ENCODE measurements at regions not wholly inside any gene's neighbourhood (a gene's known extent, or its start where the extent isn't known, plus 50 kb on each side); places are given as distances from the start of the nearest gene placed in this dataset.
A peak's percentile ranks its signal among the peaks of the same experiment; 100 is the strongest.

GRCh38 chr18:34115409-34116081 lies 109.2 kb downstream of the NOL4 start:
- no peaks in the 10 kb centered on the region for H3K4me1 ChIP-seq (ENCODE audit: control insufficient read depth, insufficient read depth, low read length)
- H3K9me3 ChIP-seq (ENCODE audit: control insufficient read depth, low read depth, low read length) = no peaks in the 10 kb centered on the region
- no peak overlapping the region for H3K27ac ChIP-seq (ENCODE audit: low read length)
- DNase-seq = peak in 1 of 2 donors; percentile 37
- H3K27me3 ChIP-seq (ENCODE audit: control insufficient read depth, insufficient read depth, low read length) = no peaks in the 10 kb centered on the region
- WGBS (ENCODE audit: insufficient coverage, low lambda C conversion rate) = no CpG with 5 or more reads among the region's 5 CpGs
- no peaks in the 10 kb centered on the region for H3K36me3 ChIP-seq (ENCODE audit: control insufficient read depth, insufficient read depth, low read length)
- no peak overlapping the region for H3K4me3 ChIP-seq (ENCODE audit: low read length)

DNA sequence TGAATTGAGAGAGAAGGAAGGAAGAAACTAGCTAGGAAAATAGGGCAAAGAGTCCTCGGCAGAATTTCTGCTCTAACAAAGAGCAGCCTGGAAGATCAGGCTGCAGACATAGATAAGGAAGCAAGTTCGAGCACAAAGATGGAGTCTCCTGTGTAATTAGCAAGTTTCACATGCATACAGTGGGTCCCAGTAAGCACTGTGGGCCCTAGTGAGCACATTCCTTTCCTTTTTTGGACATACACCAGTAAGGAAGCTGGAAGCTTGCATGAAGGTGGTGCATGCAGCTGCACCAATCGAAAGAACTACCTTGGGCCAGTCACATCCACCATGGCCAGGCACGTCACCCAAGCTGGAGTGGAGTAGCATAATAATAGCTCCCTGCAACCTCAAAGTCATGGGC lies 109.7 kb downstream of the NOL4 start:
- Histone ChIP-seq H3K36me3 (ENCODE audit: control insufficient read depth, insufficient read depth, low read length) (no peaks in the 10 kb centered on the region), H3K4me1 (ENCODE audit: control insufficient read depth, insufficient read depth, low read length) (no peaks in the 10 kb centered on the region), H3K27me3 (ENCODE audit: control insufficient read depth, insufficient read depth, low read length) (no peaks in the 10 kb centered on the region), H3K4me3 (ENCODE audit: low read length) (no peak overlapping the region), H3K27ac (ENCODE audit: low read length) (no peak overlapping the region), H3K9me3 (ENCODE audit: control insufficient read depth, low read depth, low read length) (no peaks in the 10 kb centered on the region)
- 60% methylated on average over 1 of the region's 4 CpGs for WGBS (ENCODE audit: insufficient coverage, low lambda C conversion rate)
- peak in 1 of 2 donors; percentile 27 for DNase-seq

GRCh38 chr18:34108206-34108605 lies 116.5 kb downstream of the NOL4 start:
- Histone ChIP-seq H3K27ac (ENCODE audit: low read length) (no peak overlapping the region), H3K27me3 (ENCODE audit: control insufficient read depth, insufficient read depth, low read length) (no peaks in the 10 kb centered on the region), H3K9me3 (ENCODE audit: control insufficient read depth, low read depth, low read length) (peaks cover 3% of the 10 kb centered on the region), H3K4me3 (ENCODE audit: low read length) (no peak overlapping the region), H3K4me1 (ENCODE audit: control insufficient read depth, insufficient read depth, low read length) (no peaks in the 10 kb centered on the region), H3K36me3 (ENCODE audit: control insufficient read depth, insufficient read depth, low read length) (no peaks in the 10 kb centered on the region)
- DNase-seq = no peak

- H3K4me1 ChIP-seq (ENCODE audit: control insufficient read depth, insufficient read depth, low read length) = no peaks in the 10 kb centered on the region
- H3K27ac ChIP-seq (ENCODE audit: low read length) = no peak overlapping the region
- H3K9me3 ChIP-seq (ENCODE audit: control insufficient read depth, low read depth, low read length) = no peaks in the 10 kb centered on the region
- H3K4me3 ChIP-seq (ENCODE audit: low read length) = no peak overlapping the region
- H3K36me3 ChIP-seq (ENCODE audit: control insufficient read depth, insufficient read depth, low read length) = no peaks in the 10 kb centered on the region
- DNase-seq = no peak
- no peaks in the 10 kb centered on the region for H3K27me3 ChIP-seq (ENCODE audit: control insufficient read depth, insufficient read depth, low read length)
- WGBS (ENCODE audit: insufficient coverage, low lambda C conversion rate) = 83% methylated on average over 2 of the region's 2 CpGs
These were observed 126.6 kb downstream of the NOL4 start for GRCh38 chr18:34098109-34098508.

DNA sequence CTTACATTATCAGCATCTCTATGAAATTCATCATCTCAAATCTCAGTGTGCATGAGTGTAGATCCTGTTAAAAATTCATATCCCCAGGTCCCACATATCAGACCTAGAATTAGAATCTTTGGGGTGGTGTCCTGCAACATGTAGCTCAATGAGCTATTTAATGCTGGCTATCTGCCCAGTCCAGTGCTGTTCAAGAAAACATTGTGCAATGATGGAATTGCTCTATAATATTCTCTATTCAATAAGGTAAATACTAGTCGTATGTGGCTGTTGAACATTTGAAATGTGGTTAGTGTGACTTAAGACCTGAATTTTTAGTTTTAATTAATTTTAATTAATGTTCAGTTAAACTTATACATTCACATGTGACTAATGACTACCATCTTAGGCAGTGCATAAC lies 127.4 kb downstream of the NOL4 start:
- Histone ChIP-seq H3K27ac (ENCODE audit: low read length) (no peak overlapping the region), H3K9me3 (ENCODE audit: control insufficient read depth, low read depth, low read length) (no peaks in the 10 kb centered on the region), H3K27me3 (ENCODE audit: control insufficient read depth, insufficient read depth, low read length) (no peaks in the 10 kb centered on the region), H3K4me3 (ENCODE audit: low read length) (no peak overlapping the region), H3K36me3 (ENCODE audit: control insufficient read depth, insufficient read depth, low read length) (no peaks in the 10 kb centered on the region), H3K4me1 (ENCODE audit: control insufficient read depth, insufficient read depth, low read length) (no peaks in the 10 kb centered on the region)
- whole genome bisulfite sequencing (ENCODE audit: insufficient coverage, low lambda C conversion rate) = no CpG with 5 or more reads among the region's 1 CpG
- DNase-seq = peak; percentile 10 to 34

DNA sequence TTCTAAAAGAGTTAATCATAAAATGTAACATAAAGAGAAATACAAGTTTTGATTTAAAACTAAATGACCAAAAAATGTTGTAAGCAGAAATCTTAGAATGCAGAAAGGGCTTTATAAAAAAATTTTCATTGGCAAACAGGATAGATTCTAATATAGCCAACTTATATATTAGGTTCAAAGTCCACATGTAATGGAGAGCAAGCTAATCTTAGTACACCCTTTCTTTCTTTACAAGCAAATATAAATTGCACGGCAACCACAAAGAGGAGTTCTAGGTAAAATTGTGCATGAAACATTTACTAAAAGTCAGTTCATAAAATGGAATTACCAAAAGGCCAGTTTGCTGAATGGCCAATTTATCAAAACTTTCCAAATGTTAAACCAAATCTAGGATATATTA lies 130.6 kb downstream of the NOL4 start:
- peak in 1 of 2 donors; percentile 30 for DNase-seq
- Histone ChIP-seq H3K27ac (ENCODE audit: low read length) (no peak overlapping the region), H3K4me1 (ENCODE audit: control insufficient read depth, insufficient read depth, low read length) (no peaks in the 10 kb centered on the region), H3K4me3 (ENCODE audit: low read length) (no peak overlapping the region), H3K27me3 (ENCODE audit: control insufficient read depth, insufficient read depth, low read length) (no peaks in the 10 kb centered on the region), H3K9me3 (ENCODE audit: control insufficient read depth, low read depth, low read length) (no peaks in the 10 kb centered on the region), H3K36me3 (ENCODE audit: control insufficient read depth, insufficient read depth, low read length) (no peaks in the 10 kb centered on the region)
- WGBS (ENCODE audit: insufficient coverage, low lambda C conversion rate) = no CpG with 5 or more reads among the region's 1 CpG

DNA sequence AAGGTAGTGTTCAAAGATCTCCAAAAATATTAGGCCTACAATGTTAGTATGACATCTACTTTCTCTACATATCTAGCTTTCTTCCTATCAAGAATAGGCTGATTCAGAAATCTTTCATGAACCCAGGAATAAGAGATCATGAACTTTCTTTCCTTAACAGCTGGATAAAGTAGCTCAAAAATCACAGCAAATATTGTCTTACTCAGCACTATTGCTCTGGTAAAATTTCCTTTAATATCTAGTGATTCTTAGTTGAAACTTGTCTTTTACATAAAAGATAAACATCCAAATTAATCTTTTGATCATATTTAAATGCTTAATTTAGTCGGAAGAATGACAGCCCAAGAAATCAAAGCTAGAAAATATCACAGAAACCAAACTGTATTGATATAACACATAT lies 131.9 kb downstream of the NOL4 start:
- Histone ChIP-seq H3K4me1 (ENCODE audit: control insufficient read depth, insufficient read depth, low read length) (no peaks in the 10 kb centered on the region), H3K4me3 (ENCODE audit: low read length) (no peak overlapping the region), H3K36me3 (ENCODE audit: control insufficient read depth, insufficient read depth, low read length) (no peaks in the 10 kb centered on the region), H3K27me3 (ENCODE audit: control insufficient read depth, insufficient read depth, low read length) (no peaks in the 10 kb centered on the region), H3K9me3 (ENCODE audit: control insufficient read depth, low read depth, low read length) (no peaks in the 10 kb centered on the region), H3K27ac (ENCODE audit: low read length) (no peak overlapping the region)
- no peak for DNase-seq
- WGBS (ENCODE audit: insufficient coverage, low lambda C conversion rate) = 100% methylated on average over 1 of the region's 1 CpG

GRCh38 chr18:34086370-34086769 lies 138.3 kb downstream of the NOL4 start:
- DNase-seq = no peak
- Histone ChIP-seq H3K4me1 (ENCODE audit: control insufficient read depth, insufficient read depth, low read length) (no peaks in the 10 kb centered on the region), H3K9me3 (ENCODE audit: control insufficient read depth, low read depth, low read length) (no peaks in the 10 kb centered on the region), H3K4me3 (ENCODE audit: low read length) (no peak overlapping the region), H3K27me3 (ENCODE audit: control insufficient read depth, insufficient read depth, low read length) (no peaks in the 10 kb centered on the region), H3K36me3 (ENCODE audit: control insufficient read depth, insufficient read depth, low read length) (no peaks in the 10 kb centered on the region), H3K27ac (ENCODE audit: low read length) (no peak overlapping the region)
- no CpG with 5 or more reads among the region's 1 CpG for WGBS (ENCODE audit: insufficient coverage, low lambda C conversion rate)

DNA sequence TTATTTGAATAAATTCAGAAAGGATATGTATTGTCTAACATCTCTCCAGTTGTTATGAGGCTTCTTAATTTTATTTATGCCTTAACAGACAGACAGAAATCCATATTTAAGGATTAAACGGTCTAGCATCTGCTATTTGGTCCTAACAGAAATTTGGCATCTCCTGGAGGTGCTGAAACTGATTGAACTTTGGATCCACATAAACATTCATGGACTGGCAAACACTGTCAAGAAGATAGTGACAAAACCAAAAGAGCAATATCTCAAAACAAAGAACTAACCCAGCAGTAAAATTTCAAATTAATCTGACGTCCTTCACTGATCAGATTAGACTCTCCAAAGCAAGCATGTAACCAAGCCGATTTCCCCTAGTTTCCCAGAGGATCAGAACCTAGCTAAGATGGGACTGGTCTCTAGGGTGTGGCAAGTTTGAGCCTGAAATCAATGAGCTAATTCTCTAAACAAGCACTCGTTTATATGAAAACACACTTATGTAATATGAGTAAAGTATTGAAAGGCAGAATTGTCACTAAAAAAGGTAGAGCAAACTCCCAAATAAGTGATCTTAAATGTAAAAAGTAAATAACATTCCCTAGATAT lies 139.5 kb downstream of the NOL4 start:
- Histone ChIP-seq H3K4me1 (ENCODE audit: control insufficient read depth, insufficient read depth, low read length) (no peaks in the 10 kb centered on the region), H3K27ac (ENCODE audit: low read length) (no peak overlapping the region), H3K27me3 (ENCODE audit: control insufficient read depth, insufficient read depth, low read length) (no peaks in the 10 kb centered on the region), H3K36me3 (ENCODE audit: control insufficient read depth, insufficient read depth, low read length) (no peaks in the 10 kb centered on the region), H3K4me3 (ENCODE audit: low read length) (no peak overlapping the region), H3K9me3 (ENCODE audit: control insufficient read depth, low read depth, low read length) (no peaks in the 10 kb centered on the region)
- DNase-seq = no peak
- WGBS (ENCODE audit: insufficient coverage, low lambda C conversion rate) = 17% methylated on average over 1 of the region's 4 CpGs

DNA sequence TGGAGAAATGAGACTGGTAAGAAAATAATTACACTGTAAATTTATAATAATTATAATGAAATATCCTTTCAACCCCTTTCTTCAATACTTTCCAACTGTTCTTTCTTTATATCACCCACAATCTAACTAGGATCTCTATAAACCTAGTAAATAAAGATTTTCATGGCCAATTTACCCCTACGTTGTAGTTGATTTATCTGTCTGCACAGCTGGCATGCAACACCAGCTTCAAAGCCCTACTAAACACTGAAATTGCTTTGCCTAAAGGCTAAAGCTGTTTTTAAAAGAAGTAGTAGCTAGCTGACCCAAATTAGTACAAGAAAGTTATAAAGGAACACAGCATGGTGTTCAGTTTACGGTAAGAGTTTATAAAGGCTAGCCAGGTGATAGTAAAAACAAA lies 140.1 kb downstream of the NOL4 start:
- 100% methylated on average over 1 of the region's 2 CpGs for WGBS (ENCODE audit: insufficient coverage, low lambda C conversion rate)

DNA sequence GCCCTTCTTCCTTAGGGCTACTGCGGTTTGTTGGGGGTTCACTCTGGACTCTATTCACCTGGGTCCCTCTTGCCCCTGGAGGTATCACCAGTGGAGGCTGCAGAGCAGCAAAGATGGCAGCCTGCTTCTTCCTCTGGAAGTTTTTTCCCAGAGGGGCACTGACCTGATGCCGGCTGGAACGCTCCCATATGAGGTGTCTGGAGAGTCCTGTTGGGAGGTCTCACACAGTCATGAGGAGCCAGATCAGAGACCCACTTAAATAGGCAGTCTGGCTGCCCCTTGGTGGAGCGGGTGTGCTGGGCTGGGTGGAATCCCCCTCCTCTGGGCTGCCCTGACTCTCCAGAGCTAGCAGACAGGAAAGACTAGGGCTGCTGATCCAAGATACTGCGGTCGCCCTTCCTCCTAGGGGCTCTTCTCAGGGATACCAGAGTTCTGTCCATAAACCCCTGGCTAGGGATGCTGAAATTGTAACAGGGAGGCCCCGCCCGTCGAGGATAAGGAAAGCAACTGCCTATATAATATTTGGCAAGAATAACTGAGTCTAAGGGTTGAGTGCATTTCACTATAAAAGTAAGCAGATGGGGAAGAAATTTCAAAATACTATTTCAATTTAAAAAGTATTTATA lies 140.7 kb downstream of the NOL4 start:
- Histone ChIP-seq H3K27ac (ENCODE audit: low read length) (no peak overlapping the region), H3K27me3 (ENCODE audit: control insufficient read depth, insufficient read depth, low read length) (no peaks in the 10 kb centered on the region), H3K9me3 (ENCODE audit: control insufficient read depth, low read depth, low read length) (no peaks in the 10 kb centered on the region), H3K4me3 (ENCODE audit: low read length) (no peak overlapping the region), H3K4me1 (ENCODE audit: control insufficient read depth, insufficient read depth, low read length) (no peaks in the 10 kb centered on the region), H3K36me3 (ENCODE audit: control insufficient read depth, insufficient read depth, low read length) (no peaks in the 10 kb centered on the region)
- no peak for DNase-seq
- no CpG with 5 or more reads among the region's 9 CpGs for WGBS (ENCODE audit: insufficient coverage, low lambda C conversion rate)

More for the DNA sequence above, 140.1 kb downstream of the NOL4 start:
- H3K36me3 ChIP-seq (ENCODE audit: control insufficient read depth, insufficient read depth, low read length) = no peaks in the 10 kb centered on the region
- no peak overlapping the region for H3K4me3 ChIP-seq (ENCODE audit: low read length)
- no peaks in the 10 kb centered on the region for H3K4me1 ChIP-seq (ENCODE audit: control insufficient read depth, insufficient read depth, low read length)
- H3K9me3 ChIP-seq (ENCODE audit: control insufficient read depth, low read depth, low read length) = no peaks in the 10 kb centered on the region
- no peak overlapping the region for H3K27ac ChIP-seq (ENCODE audit: low read length)
- DNase-seq = no peak
- no peaks in the 10 kb centered on the region for H3K27me3 ChIP-seq (ENCODE audit: control insufficient read depth, insufficient read depth, low read length)

All from large intestine (tissue), 3 donors.